Right lung (tissue), 2 donors: ENCODE measurements at regions not wholly inside any gene's neighbourhood (a gene's known extent, or its start where the extent isn't known, plus 50 kb on each side); places are given as distances from the start of the nearest gene placed in this dataset.
A peak's percentile ranks its signal among the peaks of the same experiment; 100 is the strongest.
"Not testable (repeated sequence)": the region's sequence is repeated elsewhere in the genome, so short reads cannot be mapped to it uniquely, and the experiment has no call there.

Experiments
- DNase-seq, 2 donors: peaks; one replicate each; pipeline ENCODE4 v3.0.0-alpha.2; 2013

GRCh38 chr4:153936121-153936520 is 147.2 kb upstream of the SFRP2 start:
- no peak for DNase-seq

GRCh38 chr4:153934688-153935017 is 145.8 kb upstream of the SFRP2 start:
- no peak for DNase-seq

GRCh38 chr4:153933915-153934687 is 145.2 kb upstream of the SFRP2 start:
- DNase-seq, result peak; percentile 24 to 54

GRCh38 chr4:153931804-153932203 is 142.9 kb upstream of the SFRP2 start:
- DNase-seq, result no peak

DNA sequence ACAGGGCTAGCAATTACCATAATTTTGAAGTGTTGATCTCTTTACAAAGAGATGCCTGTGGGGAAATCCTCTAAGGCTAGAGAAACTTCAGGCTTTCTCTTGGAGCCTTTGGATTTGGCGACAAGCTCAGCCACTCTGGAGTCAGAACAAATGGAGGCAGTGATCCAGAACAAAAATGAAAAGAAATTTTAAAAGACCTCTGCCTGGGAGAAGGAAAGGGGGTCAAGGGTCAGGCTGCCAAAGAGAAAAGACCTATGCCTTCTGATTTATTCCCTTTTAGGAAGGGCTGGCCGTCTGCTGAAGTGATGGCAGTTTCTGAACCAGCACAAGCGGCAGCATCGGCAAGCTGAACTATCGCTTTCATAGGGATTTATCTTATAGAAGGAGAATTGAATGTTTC is 140.8 kb upstream of the SFRP2 start:
- DNase-seq, result no peak

- no peak for DNase-seq
Observed at GRCh38 chr4:153927451-153927850, 138.6 kb upstream of the SFRP2 start.

DNA sequence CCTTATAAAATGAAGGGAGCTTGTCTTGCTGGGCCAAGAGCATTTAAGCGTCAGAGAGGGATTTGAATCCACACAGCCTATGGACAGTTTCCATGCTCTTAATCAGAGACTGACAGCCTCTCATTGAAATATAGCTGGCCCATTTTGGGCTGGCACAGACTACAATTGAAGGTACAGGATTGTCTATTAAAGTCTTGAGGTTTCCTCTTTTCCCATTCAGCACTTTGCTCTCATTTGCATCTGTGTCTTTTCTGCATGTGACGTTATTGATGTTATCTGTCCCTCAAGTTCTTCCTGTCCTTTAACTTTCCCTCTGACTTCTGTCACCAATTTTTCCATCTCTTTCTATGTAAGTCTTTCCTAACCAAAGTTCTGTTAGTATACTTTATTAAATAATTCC is 133.3 kb upstream of the SFRP2 start:
- DNase-seq, result no peak

GRCh38 chr4:153919667-153920066 is 130.8 kb upstream of the SFRP2 start:
- no peak for DNase-seq

GRCh38 chr4:153916273-153916755 is 127.4 kb upstream of the SFRP2 start:
- no peak for DNase-seq

DNA sequence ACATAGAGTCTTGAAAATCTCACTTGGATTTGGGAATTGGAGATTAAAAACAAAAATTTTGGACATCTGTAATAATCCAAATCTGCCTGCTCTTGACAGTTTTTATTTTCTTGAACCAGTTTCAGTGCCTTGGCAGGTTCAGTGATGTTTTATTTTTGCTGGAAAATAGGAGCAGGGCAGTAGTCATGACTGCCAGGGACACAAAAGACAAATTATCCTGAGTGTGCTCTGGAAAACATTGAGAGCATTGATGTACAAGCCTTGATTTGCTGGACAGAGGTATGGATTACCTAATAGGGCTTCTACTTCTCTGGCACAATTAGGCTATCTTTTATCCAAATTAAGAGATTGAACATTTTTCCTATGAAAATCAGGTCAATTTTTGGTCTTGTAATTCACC is 123.4 kb upstream of the SFRP2 start:
- no peak for DNase-seq

DNA sequence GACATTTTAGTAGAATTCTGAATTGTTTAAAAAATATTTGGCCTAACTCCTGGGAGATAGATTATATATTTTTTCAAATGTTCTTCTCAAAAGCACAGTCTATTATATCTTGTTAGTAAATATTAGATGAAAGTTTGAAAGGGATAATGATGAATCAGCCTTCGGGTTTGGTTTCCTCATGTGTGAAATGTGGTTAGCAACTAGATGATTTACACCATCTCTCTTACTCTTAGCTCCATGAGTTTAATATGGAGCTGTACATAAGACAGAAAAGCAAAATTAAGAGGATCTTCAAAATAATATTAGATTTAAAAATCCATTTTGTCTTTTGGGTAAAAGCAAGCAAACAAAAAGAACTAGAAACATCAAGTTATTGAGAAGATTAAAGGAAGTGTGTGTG is 120.8 kb upstream of the SFRP2 start:
- no peak for DNase-seq

- DNase-seq, result no peak
Observed at GRCh38 chr4:153906231-153906630, 117.3 kb upstream of the SFRP2 start.

GRCh38 chr4:153905231-153905630 is 116.3 kb upstream of the SFRP2 start:
- no peak for DNase-seq

DNA sequence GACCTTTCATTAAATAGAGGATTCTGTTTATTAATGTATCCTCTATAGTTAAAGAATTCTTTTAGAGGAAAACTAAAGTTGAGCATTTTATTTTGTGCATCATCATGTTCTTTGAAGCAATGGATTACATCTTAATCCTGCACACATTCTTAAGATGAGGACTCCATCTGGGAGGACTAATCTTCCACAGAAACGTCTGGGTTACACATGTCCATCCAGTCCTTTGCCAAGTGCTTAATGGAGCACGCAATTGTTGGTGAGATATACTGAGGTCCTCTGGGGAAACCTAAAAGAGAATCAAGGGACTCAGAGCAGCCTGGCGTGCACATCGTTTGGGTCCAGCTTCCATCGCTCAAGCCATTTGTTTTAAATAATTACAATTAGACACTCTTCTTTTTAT is 115.1 kb upstream of the SFRP2 start:
- DNase-seq, result no peak

DNA sequence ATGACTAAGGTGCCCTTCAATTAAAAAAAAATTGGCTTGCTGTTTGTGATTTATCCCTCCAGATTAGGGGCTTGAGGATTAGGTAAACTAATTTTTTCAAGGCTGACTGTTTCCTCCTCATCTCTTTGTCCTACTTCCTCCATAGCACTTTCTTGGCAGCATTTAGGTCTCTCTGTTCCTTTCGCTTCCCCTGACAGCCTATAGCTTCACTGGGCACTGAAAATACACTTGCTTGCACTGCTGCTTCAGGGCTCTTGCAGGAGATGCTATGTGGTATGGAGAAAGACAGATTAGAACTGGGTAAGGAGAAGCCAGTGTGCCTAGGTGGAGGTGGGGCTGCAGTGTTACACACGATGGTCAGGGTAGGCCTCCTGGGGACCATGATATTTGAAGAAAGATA is 112.3 kb upstream of the SFRP2 start:
- no peak for DNase-seq

DNA sequence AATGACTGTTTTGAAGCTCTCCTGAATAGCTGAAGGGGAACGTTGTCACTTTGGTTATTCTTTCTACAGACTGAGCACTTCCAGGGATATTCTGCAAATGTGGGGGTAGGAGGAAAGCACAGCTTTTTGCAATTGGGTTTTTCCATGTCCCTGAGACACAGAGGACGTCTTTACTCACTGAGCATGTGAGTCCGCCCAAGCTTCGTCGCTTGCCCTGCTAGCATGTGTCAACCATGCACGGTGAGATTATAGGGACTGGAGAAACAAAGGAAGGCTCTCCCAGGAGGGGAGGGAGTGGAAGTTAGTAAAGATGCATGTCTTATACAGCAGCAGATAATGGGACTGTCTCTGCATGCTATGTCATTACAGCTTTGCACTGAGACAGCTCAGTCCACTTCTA is 111.5 kb upstream of the SFRP2 start:
- DNase-seq, result no peak

GRCh38 chr4:153890761-153891160 is 101.9 kb upstream of the SFRP2 start:
- DNase-seq, result no peak

DNA sequence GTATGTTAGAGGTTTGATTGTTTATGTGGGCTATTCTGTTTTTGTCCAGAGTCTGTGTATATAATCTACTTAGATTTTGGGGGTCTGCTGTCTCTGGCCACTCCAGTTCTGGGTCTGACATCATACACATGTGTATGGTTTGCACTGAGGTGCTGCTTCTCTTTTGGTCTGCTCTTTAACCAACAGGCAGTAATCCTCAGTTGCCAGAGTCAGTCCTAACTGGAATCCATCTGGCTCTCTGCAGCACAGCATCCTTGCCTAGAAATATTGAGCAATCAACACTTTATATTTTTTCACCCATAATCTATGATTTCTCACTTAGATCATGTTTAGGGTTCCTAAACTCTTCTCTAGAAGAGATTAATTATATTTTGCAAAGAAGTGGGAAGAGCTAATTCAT is 98.3 kb upstream of the SFRP2 start:
- DNase-seq, result no peak

DNA sequence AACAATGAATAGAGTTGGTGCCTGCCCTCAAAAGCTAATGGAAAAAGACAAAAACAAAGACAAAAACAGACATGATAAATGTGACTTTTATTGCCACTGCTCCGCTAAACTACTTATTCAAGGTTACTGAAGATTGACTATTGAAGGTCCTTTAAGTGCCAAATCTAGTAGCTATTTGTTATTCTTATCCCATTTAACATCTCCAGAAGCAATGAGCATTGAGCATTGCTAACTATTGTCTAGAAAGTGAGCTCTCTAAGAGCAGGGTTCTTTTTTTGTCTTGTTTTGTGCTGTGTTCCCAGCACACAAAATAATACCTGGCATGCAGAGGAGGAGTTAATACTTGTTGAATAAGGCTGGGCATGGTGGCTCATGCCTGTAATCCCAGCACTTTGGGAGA is 95.4 kb upstream of the SFRP2 start:
- DNase-seq, result no peak

DNA sequence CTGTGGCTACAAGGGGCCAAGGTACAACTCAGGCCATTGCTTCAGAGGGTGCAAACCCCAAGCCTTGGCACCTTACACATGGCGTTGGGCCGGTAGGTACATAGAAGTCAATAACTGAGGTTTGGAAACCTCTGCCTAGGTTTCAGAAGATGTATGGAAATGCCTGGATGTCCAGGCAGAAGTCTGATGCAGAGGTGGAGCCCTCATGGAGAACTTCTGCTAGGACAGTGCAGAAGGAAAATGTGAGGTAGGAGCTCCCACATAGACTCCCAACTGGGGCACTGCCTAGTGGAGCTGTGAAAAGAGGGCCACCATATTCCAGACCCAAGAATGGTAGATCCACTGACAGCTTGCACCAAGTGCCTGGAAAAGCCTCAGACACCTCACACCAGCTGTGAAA is 92.1 kb upstream of the SFRP2 start:
- DNase-seq, result no peak

DNA sequence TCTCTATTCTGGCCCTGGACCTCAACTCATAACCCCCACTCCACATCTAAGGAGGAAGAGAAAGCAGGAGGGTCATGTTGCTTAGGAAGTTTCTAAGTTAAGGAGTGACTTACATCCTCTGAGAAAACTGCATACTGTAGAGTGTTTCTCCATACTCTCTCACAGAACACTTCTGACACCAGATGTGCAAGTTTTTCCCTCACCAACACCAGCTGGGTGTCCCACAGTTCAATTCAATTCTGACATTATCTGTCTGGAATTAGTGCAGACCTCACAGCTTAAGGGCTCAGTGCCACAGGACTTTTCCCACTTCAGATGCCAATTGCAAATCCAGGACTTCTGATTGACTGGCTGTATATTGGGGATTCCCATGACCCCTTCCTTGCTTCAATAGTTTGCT is 89.0 kb upstream of the SFRP2 start:
- DNase-seq, result no peak

DNA sequence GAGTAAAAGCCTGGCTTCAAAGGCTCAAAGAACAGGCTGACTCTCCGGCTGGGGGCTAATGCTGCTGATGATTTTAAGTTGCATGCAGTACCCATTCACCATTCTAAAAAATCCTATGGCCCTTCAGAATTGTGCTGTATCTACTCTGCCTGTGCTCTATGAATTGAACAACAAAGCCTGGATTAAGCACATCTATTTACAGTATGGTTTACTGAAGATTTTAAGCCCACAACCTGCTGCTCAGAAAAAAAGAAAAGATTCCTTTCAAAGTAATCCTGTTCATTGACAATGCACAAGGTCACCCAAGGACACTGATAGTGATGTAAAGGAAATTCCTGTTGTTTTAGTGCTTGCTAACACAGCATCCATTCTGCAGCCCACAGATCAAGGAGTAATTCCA is 84.9 kb upstream of the SFRP2 start:
- no peak for DNase-seq

DNA sequence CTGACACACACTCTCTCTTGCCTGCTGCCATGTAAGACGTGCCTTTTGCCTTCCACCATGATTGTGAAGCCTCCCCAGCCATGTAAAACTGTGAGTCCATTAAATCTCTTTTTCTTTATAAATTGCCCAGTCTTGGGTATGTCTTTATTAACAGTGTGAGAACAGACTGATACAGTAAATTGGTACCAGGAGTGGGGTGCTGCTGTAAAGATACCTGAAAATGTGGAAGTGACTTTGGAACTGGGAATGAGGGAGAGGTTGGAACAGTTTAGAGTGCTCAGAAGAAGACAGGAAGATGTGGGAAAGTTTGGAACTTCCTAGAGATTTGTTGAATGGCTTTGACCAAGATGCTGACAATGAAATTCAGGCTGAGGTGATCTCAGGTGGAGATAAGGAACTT is 77.9 kb upstream of the SFRP2 start:
- DNase-seq, result not testable (repeated sequence)

DNA sequence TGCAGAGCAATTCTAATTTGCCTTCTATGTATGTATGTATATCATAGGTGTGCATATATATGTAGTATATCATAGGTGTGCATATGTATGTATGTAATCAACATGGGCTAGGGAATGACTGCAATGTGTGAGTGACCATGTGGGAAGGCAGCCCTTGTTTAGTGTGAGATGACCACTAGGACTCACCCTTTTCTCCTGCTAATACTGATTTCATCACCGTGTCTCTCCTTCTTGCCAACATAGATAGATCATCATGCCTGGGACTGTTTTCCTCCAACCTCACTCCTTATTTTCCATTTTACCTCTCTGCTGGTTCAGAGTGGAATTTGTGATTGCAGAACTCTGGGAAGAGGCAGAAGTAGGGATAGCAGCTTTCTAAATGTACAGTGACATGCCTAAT is 63.6 kb upstream of the SFRP2 start:
- DNase-seq, result no peak
